GM10248 (cell line): ENCODE measurements at regions not wholly inside any gene's neighbourhood (a gene's known extent, or its start where the extent isn't known, plus 50 kb on each side); places are given as distances from the start of the nearest gene placed in this dataset.

Experiments used
- CTCF ChIA-PET: fragments of 300-600 bp; sonication (Branson Sonifier 250); formaldehyde crosslinking; extraction: SDS; loops from one replicate; lab custom pipeline; 2021; ENCODE audit warnings: antibody characterized with exemption; lab: Yijun Ruan, JAX
- POLR2A ChIA-PET: fragments of 350-650 bp; sonication (Branson Sonifier 250); formaldehyde crosslinking; extraction: SDS; loops from one replicate; lab custom pipeline; 2020; ENCODE audit warnings: antibody characterized with exemption; lab: Yijun Ruan, JAX
- DNase-seq: peaks from one replicate; pipeline ENCODE4 v3.0.0; 2012; ENCODE audit errors: extremely low spot score
- TF ChIP-seq, protein P1 (sequence below): IDR thresholded peaks from 2 replicates; pipeline ENCODE4 v1.5.1; 2012; ENCODE audit warnings: mild to moderate bottlenecking, low read depth; ENCODE audit errors: extremely low read depth, missing control alignments, control extremely low read depth

DNA sequence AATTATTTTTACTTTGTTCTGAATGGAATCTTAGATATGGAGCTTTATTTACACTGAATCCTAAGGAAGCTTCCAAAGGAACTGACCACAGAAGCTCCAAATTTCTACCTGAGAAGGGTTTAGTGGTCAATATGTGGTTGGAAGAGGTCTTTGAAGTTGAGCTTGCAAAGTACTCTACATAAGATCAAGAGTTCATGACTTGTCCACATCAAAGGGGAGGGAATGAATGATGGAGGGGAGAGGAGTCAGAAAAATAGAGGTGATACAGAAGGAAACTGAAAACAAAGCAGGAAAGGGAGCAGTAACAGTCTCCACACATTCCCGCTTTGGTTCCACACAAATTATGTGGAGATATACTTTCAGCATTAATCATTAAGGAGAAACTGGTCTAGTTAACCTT is 450.9 kb downstream of the HINT1 start:
- DNase-seq, result no peak
- TF ChIP-seq, protein P1, sequence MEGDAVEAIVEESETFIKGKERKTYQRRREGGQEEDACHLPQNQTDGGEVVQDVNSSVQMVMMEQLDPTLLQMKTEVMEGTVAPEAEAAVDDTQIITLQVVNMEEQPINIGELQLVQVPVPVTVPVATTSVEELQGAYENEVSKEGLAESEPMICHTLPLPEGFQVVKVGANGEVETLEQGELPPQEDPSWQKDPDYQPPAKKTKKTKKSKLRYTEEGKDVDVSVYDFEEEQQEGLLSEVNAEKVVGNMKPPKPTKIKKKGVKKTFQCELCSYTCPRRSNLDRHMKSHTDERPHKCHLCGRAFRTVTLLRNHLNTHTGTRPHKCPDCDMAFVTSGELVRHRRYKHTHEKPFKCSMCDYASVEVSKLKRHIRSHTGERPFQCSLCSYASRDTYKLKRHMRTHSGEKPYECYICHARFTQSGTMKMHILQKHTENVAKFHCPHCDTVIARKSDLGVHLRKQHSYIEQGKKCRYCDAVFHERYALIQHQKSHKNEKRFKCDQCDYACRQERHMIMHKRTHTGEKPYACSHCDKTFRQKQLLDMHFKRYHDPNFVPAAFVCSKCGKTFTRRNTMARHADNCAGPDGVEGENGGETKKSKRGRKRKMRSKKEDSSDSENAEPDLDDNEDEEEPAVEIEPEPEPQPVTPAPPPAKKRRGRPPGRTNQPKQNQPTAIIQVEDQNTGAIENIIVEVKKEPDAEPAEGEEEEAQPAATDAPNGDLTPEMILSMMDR, result no peak
- CTCF ChIA-PET, result no interaction called here

DNA sequence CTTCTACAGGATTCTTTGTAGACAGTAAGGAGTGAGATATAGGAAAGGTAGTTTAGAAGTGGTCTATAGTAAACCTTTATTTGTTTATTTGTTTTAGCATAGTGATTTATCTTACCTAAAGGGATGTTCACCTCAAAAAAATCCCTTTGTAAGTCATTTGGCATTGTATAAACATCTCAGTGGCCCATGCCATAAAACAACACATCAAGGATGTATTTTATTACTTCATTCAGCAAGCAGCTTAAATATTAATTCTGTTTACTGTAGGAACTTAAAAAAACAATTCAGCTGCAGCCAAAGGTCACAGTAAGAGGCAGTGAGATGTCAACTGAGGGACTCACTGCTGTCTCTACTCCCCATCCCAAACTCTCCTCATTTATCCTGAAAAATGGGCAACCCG is 452.7 kb downstream of the HINT1 start:
- ChIA-PET CTCF (no interaction called here), POLR2A (no interaction called here)
- no peak for DNase-seq
- TF ChIP-seq, protein P1, result no peak

More for the DNA sequence above, 450.9 kb downstream of the HINT1 start:
- POLR2A ChIA-PET, result no interaction called here

DNA sequence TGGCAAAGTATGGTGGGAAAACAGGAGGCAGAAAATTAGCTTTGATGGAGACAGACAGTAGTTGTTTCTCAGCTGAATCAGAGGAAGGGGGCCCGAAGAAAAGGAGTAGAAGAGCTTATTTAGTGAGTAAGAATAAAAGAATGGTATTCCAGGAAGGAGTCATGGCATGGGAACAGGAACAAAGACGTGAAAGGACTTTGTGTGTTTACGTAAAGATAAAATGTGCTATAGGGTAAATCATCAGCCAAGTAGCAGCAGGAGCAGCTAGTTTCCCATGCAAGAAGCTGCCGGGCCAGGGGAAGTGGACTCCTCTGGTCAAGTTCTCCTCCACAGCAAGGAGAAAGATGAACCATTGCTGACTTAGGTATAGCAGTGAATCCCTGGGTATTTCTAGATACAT is 454.5 kb downstream of the HINT1 start:
- POLR2A ChIA-PET, result no interaction called here
- CTCF ChIA-PET, result interaction anchor here (1.1 kb wide), 1 partner anchor 161 kb away, joined by 3 read pairs; no protein-coding TSS in a partner anchor
- TF ChIP-seq, protein P1, result no peak
- DNase-seq, result no peak

DNA sequence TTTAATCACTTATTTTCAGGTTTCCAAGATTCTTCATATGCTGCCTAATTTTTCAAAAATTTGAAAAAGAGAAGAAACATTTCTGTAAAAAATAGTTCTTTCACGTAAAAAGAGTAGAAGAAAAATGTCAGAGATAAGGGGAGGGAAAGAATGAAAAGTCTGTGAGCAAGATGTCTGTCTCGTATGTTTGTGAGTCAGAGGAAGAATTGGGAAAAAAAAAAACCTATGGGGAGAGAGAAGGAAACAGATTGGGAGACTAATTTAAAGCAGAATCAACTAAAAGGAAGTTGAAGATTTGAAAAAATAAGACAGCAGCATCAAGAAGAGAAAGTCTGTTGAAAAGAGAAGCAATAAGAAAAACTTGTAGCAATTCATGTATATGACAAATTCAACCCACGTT is 456.3 kb downstream of the HINT1 start:
- TF ChIP-seq, protein P1, result no peak
- ChIA-PET CTCF (no interaction called here), POLR2A (no interaction called here)
- no peak for DNase-seq

DNA sequence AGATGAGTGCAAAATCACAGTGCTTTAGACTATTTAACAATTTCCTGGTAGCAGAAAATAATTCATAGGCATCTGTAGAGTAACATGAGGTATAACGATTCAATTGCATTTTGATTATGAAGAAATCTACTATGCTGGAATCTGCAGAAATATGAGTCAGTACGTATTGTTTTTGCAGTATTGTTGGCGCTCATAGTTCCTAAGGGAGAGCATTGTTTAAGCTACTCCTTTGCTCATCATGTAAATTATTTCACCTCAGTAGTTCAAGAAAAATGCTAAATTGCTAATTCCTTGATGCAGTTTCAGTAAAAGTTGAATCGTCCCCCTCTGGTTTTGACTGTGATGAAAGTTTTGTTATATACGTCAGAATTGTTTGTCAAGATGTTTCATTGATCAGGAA is 458.4 kb downstream of the HINT1 start:
- TF ChIP-seq, protein P1, result no peak
- ChIA-PET POLR2A (no interaction called here), CTCF (no interaction called here)
- no peak for DNase-seq

DNA sequence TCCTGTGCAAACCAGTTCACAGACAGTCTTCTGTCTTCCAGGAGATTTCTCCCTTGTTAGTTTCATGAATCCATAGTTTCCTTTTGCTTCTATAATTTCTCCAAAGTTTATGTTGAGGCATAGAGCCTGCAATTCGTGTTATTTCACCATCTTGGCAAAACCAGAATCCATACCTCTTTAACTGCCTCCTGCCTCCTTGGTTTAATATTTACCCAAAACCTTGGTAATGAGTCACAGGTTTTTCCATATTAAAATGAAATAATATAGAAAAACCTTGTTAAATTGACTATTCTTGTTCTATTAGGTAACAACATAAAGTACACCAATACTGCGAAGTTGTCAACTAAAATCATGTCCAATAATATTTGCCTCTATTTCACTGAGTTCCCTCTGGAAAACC is 459.7 kb downstream of the HINT1 start:
- TF ChIP-seq, protein P1, result no peak
- no peak for DNase-seq
- CTCF ChIA-PET, result no interaction called here
- POLR2A ChIA-PET, result no interaction called here

DNA sequence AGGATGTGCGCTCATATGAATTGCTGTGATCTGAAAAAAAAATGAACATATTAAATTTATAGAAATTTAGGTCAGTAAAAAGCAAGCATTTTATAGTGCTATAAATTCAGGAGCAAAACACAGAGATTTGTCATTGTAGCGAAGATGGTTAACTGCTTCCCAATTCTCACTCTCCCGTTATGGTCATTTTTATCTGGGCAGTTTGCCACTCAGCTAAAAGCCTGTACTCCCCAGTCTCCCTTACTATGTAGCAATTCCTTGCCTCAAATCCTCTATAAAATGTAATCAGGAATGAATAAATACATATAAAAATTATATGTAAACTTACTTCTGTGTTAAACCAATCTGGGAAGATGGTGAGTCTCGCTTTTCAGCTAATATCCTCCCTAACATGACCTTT is 471.5 kb downstream of the HINT1 start:
- DNase-seq, result no peak
- TF ChIP-seq, protein P1, result no peak
- CTCF ChIA-PET, result no interaction called here
- POLR2A ChIA-PET, result no interaction called here
